ENCODE measurements at regions not wholly inside any gene's neighbourhood (a gene's known extent, or its start where the extent isn't known, plus 50 kb on each side); places are given as distances from the start of the nearest gene placed in this dataset.

DNA sequence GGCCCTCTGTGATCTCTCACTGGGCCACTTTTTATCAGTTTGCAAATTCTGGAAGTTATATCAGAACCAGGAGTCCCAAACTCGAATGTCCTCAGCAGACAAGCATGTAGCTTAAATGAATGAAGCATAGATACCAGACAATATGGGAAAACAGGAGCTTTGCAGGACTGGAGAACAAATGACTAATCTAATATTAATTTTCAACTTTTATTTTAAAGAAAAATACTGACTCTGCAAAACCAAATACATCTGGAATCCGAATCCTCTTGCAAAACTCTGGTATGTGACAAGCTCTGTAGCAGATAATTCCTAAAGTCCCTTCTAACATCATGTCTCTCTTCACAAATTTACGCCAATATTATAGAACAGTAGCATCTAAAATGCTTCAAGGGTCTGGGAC lies 427.4 kb downstream of the TTLL7 start:
- no peak for DNase-seq

DNA sequence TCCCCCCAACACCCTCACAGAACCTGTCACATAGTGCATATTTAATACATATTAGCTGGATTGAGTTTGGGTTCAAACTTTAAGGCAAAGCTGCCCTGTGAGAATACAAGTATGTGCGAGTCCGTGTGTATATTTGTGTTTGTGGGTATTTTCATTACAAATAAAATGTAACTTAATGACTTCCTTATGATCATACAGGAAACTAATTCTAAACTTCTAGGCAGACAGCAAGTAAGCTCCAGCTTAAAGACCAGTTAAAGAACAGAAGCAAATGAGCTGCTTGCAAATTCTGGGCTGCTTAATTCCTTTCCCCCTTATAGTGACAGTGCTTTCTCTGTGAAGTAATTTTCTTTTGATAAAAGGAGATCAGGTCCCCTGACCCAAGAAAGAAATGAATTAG lies 437.6 kb downstream of the TTLL7 start:
- DNase-seq, result no peak

DNA sequence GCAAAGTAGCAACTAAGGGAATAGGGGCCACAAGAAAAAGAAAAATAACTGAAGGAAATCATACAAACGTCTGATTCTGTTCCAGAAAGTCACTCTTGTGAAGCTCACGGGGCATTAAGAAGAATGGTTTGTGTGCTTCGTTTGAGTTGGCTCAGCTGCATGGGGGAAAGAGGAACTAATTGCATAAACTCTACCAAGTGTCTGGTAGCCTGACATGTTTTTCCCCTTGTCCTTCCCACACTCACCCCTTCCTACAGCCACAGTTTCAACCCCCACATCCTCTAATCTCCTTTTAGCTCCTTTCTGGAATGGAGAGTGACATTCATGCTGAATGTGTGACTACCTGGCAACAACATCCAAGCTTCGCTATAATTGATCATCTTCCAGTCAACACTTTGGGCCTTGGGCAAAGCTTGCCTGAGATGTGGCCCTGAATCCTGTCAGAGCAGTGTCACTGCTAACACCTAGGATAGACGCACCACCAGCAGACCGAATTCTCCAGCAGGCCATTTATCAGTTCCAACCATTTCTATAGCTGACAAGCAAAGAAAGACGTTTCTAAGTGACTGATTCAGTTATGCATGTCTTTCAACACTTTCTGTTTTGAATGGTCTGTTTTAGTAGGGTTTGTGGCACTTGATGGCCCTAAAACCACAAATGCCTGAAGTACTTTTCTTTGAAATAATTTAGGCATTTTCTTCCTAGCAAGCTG lies 439.6 kb downstream of the TTLL7 start:
- no peak for DNase-seq

DNA sequence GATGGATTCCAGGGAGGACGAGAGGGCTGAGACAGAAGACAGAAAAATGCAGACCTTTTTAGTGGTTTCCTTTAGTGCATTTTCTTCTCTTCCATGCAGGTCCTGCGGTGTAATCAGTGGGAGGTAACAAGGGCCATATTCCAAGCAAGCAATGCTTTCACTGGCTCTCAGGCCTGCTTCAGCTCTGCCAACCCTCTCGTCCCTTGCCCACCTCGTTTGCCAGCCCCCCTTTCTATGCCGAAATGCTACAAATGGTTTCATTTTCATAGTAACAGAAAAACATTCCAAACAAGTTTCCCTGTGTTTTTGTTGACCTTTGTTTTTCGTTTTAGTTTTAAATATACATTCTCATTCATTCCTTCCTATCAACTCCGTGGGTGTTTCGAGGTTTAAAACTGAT lies 443.1 kb downstream of the TTLL7 start:
- DNase-seq, result no peak

DNA sequence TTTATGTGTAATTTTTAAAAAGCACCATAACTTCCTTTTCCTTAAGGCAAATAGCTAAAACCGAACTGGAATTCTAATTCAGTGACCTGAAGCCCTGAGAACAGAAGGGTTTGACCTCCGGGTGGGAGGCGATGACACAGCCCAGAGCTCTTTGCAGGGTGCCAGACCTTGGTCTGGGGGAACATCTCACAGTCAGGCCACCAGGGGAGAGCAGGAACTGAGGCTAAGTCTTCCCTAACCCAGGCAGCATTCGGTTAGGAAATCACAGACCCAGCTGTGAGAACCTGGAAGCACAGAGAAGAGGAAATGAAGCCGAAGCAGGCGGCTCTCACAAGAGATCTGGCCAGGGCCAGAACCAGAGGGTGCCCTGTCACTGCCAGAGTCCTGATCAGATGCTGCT lies 444.8 kb downstream of the TTLL7 start:
- DNase-seq, result no peak

DNA sequence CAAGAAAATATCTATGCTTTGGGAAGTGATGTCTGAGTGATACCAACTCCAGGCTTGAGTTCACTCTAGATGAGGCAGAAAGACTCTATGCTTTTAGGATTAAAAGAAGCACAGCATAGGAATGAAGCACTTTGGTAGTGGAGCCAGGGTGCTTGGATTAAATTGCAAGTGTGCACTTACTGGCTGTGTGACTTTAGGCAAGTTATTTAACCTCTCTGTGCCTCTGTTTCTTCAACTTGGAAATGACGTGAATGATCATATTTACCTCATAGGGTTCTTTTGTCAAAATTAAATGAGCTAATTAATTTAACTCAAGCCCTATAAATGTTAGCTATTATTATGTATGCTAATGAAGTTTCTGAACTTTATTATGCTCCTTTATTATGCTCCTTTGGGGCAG lies 446.1 kb downstream of the TTLL7 start:
- DNase-seq, result no peak

DNA sequence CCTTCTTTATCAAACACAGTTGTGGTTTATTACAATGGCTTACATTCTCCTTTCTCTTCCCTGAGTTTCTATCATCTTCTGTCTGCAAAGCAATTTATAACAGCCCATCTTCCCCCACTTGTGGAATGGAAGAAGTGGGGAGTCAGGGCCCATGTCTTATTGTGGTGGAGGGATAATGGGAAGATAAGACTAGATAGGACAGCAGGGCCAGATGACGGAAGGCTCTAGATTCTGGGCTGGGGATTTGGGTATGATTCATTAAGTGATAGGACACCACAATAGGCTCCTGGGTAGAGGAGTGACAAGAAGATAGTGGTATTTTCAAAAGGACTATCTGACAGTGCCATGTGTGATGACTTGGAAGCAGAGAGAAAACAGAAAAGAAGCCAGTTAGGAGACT lies 450.6 kb downstream of the TTLL7 start:
- no peak for DNase-seq

DNA sequence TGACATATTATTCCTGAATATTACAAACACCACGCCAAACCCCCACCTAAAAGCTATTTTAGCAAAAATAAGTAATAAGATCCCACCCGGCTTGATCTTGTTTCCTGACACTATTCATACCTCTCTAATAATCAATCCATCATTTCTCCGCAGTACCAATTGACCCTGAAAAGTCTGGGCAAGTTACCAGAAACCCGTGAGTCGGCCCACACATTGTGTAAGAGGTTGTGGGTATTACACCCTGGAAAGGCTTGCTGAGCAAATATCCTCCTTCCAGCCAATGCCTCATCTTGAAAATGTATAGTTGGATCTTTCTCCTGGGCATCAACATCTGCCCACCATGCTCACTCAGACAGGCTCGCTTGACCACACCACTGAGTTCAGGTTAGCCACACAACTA lies 451.0 kb downstream of the TTLL7 start:
- DNase-seq, result no peak

DNA sequence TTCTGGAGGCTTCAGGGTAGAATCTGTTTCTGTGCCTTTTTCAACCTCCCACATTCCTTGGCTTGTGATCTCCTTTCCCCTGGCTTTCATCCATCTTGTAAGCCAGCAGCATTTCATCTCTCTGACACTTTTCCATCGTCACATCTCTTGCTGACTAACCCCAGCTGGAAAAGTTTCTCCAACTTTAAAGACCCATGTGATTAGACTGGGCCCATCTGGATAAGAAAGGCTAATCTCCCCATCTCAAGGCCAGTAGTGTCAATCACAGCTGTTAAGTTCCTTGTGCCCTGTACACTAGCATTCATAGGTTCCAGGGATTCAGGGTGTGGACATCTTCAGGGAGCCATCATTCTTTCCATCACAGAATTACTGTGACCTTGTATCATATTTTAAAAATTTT lies 452.1 kb downstream of the TTLL7 start:
- DNase-seq, result no peak

DNA sequence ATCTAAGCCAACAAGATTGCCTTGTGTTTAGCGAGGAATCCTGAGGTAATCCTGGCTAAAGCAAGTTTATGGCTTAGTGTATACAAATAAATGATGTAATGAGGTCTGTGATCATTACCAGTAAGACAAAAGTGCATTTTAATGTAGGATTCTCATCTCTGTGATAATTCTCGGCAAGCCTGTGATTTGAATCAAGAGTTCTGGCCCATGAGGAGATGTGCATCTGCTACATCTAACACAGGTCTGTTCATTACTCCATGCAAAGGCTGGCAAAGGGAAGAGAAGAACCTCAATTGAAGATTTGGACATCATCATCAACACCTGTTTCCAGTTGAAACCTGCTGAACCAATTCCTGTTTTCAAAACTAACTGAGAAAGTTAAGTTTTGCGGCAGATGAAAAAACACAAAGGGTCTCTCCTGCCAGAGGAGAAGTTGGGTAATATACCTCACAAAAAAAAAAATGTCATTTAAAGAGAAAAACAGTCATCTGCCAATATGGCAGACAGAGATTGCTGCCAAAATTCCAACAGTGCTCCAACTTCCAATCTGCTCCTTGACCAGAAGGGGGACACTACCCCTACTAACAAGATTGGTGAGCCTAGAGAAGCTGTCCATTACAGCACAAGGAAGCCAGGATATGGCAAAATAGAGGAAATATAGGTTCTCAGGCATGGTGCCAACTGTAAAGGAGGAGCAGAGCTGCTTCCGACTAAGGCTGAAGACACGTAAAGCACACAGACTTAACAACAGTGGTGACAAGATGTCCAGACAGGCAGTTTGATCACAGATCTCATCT lies 453.7 kb downstream of the TTLL7 start:
- DNase-seq, result peak in 1 of 3 donors; percentile 3

DNA sequence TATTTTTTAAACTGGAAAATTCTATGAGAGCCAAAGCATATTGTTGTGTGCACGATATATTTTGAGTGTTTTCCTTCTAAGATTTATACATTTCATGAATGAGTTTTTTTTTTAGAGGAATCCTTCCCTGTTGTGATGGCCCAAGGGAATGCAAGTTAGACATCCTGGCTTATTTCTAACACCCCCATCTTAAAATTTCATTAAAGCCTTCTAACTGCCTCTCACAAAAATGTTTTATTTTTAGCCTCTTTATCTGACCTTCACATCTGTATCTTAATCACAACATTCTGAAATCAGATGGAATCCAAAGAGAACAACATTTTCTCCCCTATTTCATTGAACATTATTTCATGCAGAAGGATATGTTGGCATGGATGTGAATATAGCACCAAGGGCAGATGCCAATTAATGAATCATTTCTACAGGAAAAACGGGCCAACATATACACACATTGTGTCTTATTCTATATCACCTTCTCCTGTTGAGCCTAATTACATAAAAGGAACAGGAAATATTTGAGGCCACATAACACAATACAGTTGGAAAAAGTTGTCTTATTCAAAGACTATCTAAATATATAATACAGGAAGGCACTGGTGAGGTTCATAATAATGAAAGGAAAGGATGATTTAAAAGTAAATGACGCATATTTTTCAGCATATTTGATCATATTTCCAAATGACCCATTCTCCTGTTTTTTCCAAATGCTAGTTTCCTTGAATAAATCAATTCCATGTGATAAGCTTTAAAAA lies 455.5 kb downstream of the TTLL7 start:
- DNase-seq, result no peak

DNA sequence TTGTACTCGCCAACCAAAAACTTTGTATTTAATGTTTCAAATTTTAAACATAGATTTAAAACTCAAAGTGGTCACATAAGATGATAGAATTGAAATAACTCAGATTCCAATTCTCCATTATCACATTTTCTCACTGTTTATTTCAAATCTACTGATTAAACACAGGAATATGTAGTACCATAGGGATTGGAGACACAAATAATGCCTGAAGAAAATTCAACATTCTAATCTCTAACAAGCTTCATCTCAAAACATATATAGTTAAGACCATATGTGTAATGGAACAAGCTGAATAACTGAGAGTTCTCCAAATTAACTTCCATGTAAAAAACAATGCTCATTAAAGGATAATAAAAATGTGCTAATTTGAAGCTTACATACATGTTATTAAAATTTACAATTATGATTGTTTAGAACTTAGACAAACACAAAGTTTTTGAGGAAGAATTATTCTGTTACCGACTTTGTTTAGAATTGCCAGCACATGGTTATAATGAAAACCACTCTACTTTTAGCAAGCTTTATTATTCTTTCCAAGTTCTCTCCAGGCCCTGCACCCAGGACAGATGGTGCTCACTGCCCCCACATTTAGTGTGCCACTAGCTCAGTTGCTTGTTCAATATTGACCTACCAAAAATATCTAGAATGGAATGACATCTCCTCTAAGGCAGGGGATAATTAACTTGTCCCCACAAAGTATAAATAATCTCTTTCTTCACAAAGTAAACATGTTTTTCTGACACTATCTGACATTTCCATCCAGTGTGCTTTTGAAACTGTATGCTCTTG lies 467.2 kb downstream of the TTLL7 start:
- no peak for DNase-seq

DNA sequence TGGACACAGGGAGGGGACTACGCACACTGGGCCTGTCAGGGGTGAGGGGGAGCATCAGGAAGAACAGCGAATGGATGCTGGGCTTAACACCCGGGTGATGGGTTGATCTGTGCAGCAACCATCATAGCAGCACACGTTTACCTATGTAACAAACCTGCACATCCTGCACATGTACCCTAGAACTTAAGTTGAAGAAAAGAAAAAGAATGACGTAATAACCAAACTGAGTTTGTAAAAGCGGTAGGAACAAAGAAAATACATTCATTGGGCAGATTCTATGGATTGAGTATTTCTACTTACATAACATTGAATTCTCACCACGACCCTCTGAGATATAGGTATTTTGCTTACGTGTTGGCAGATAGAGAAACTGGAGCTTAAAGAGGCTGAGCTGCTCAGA lies 468.4 kb downstream of the TTLL7 start:
- DNase-seq, result no peak

DNA sequence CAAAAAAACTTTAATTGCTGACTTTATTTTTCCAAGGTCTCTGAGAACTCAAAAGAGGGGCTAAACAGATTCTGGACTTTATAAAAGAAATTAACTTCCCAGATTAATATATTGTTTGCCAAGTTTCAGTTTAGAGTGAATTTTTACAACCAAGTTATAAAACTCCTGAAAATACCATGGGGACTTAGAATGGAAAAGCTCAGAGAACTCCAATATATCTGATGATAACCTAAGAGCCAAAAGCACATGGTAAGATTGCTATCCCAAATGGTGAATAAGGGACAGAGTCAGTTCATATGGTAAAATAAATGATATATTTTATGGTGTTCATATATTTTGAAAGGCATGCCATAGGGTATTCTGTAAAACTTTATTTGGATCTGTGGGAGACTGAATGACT lies 470.9 kb downstream of the TTLL7 start:
- DNase-seq, result no peak

DNA sequence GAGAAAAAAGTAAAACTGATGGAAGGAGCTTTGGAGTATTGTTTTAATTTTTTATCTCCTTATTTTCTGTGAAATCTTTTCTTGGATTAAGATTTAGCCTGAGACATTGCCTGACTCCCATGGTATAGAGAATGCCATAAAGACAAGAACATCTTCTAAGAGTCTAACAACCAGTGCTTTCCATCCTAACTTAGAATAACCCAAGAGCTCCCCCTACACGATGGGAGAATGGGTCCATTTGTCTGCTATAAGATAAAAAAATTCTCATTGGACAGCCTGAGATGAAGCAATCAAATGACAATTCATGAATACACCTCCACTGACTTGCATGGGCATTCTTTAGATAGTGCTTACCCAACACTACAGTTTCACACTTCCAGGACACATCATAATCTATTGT lies 478.1 kb downstream of the TTLL7 start:
- no peak for DNase-seq

DNA sequence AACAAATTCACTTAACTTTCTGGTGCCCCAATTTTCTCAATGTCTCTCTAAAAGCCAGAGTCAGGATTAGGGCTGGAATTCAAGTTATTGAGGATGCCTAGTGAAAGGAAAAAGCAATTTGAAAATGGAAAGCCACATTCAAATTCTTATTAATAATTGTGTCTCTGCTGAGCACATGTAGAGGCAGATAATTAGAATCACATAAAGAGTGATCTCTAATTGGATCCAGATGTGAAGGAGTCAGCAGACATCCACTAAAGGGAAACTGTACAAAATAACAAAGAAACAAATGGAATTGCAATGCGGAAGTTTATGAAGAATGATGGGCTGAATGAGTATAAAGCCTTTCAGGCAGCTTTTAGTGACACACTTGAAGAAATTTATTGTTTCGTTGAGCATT lies 482.6 kb downstream of the TTLL7 start:
- DNase-seq, result no peak

DNA sequence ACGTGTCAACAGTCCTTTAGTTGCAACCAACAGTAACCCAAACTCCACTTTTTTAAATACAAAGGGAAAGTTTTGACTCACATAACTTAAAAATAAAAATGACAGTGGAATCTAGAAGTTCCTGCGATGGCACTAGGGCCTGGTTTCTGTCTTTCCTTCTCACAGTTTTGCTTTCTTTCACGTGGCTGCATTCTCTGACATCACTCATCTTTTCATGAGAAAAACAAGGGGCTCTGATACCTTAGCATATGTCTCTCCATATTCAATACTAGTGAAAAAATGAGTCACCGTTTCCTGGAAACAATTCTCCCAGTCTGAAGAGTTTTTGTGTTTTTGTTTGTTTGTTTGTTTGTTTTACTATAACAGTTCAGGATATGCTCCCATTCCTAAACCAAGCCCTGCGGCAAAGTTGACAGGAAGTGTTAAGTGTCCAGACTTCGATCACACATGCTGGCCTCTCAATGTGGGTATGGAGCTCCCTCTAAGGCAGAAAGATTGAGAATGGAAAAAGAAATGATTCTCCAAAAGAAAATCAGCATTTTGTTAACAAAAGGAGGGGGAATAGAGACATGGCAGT lies 483.3 kb downstream of the TTLL7 start:
- no peak for DNase-seq

DNA sequence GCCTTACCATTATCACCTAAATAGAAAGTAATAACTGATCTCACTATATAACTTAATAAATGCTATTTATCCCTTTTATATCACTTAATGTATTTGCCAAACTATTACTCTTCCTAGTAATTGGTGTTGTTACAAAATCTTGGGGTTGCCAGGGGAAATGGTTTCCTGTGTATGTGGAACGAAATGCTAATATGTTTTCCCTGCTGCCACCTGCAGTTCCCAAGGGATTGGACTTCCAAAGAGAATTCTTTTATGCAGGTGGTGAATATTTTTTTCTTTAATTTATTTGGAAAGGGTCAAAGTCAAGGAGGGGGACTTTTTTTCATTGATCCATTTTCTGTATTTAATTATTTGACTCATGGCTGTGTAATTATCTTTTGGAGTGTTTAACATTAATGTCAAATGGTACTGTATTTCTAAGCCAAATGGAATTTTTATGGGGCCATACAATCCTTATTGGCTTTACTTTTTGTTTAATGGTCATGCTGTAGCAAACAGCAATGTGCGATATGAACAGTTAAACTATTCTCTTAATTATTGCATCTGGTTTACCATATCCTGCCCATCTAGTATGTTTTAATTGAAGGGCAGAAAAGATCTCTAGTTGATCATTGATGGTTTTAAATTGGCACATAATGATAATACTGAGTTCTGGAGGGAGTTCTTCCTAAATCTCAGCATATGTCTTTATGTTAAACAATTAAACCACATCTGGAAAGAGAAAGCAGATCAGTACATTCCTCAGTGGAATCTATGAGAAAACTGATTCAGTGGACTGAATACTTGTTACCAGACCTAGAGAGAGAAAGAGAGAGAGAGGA lies 486.3 kb downstream of the TTLL7 start:
- DNase-seq, result no peak

DNA sequence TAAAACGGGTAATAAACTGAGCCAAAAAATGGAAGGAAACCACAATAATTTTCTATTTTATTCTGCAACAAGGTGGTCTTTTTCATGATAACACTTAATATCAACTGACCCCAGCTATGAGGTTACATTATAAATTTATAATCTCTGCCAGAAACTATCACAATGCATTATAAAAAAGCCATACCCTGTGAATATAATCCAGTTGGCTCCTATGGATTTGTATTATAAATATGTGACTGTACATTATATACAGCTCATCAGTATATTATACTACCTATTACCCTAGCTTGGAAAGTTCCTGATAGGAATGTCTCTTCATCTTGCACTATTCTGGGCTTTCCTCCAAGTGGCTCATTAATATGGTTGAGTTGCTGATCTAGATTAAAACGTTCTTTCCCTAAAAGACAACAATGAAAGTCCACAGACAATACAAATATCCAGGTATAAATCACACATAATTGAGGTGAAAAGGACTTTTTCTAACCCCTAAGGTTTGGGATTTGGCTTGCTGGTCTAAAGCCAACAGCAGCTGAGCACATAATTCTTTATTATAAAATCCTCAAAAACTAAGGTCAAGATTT lies 487.7 kb downstream of the TTLL7 start:
- DNase-seq, result no peak

DNA sequence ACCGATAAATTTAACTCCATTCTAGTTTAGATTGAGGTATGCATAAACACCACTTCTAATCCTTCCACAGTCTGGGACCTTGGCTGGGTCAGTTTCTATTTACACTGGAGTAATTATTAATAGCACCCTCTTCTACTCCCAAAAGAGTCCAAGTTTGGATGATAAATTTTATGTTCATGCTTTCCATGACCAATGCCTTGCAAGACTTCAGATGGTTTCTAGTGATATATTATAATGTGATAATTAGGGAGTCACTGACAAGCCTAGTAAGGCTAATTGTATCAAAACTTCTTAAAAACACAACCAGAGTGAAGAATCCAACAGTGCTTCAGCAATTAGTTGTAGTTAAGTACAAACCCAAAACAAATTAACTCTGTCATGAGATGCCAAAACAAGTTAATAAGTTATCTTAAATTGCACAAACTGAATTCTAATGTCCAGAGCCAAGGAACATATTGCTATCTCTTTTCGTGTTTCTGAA lies 489.6 kb downstream of the TTLL7 start:
- DNase-seq, result no peak

DNA sequence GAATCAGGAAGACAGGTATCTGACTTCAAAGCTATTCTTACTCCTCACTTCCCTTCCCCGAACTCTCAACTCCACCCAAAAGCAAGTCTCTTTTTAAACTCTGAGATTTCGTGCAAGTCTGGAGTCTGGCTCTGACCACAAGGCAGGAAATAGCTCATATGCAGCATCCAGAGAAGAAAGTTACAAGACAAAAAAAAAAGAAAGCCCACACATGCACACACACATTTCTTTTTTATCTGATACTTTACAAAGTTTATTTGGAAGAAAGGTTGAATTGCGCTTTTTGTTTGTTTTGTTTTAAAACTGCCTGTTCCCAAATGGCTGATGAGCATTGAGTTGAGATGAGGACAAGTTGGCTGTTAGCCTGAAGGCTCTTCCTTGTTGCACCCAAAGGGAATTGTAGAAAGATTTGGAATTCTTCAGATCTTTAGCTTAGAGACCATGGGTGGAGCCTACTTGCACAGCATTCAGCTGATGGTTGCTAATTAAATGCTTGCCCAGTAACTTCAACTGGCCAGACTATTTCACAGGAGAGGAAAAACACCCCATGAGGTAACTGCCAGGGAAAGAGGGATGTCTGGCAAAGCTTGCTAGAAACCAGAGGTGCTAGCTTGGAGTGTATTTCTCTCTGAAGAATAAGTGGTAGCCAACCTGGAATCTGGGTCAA lies 490.3 kb downstream of the TTLL7 start:
- no peak for DNase-seq

Measured in suppressor macrophage treated with lipopolysaccharide for 1 hour (primary cell).